ENCODE measurements at regions not wholly inside any gene's neighbourhood (a gene's known extent, or its start where the extent isn't known, plus 50 kb on each side); places are given as distances from the start of the nearest gene placed in this dataset.

DNA sequence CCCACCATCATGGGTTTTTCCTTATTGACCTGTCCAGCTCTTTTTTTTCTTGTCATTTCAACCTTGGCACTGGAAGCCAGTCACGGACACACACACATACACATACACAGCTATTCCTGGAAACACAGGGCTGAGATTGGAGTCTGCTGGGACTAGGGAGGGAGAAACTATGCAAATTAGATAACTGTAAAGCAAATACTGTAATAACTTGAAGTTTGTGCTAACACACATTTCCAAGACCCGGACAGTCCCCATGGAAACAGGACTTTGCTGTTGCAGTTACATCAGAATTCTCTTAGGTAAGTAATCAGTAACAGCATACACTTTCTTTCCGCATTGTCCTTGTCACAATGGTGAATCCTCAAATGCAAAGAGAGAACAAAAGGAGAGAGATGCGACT is 304.4 kb downstream of the KBTBD8 start (continued):
- TF ChIP-seq, protein P1, sequence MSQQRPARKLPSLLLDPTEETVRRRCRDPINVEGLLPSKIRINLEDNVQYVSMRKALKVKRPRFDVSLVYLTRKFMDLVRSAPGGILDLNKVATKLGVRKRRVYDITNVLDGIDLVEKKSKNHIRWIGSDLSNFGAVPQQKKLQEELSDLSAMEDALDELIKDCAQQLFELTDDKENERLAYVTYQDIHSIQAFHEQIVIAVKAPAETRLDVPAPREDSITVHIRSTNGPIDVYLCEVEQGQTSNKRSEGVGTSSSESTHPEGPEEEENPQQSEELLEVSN (IDR thresholded peaks at IDR 0.05) = no peak

Data from H1 (cell line).